Choroid plexus epithelial cell (primary cell): ENCODE measurements at regions not wholly inside any gene's neighbourhood (a gene's known extent, or its start where the extent isn't known, plus 50 kb on each side); places are given as distances from the start of the nearest gene placed in this dataset.

ENCODE experiments used
- DNase-seq: peaks from one replicate; pipeline ENCODE4 v3.0.0-alpha.2; 2010; ENCODE audit warnings: low read depth
- H3K4me3 ChIP-seq: 2 replicates; pipeline ENCODE4 v1.5.1; 2011; ENCODE audit warnings: low read depth, mild to moderate bottlenecking, control low read depth, low read length, moderate library complexity
- TF ChIP-seq, protein P1 (sequence below): conservative IDR thresholded peaks from 2 replicates; pipeline ENCODE4 v1.5.1; 2011; ENCODE audit warnings: low read depth, mild to moderate bottlenecking, control low read depth, inconsistent platforms, low read length, moderate library complexity

DNA sequence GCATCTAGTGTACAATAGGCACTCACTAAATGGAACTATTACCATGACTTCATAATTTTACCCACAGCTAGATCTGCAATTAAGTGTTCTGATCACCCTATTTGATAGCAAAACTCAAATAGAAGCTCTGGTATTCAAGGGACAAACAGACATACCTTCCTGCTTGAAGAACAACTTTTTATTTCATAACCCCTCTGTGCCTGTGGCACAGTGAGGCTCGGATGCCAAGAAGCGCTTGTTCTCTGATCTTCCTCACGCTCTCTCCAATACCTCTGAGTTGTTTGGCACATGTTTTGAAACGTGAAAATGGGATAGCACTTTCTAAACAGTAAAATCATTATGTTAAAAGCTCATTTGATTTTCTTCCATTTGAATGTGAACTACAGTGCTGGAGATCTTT, 232.0 kb downstream of the KLF5 start:
- DNase-seq: no peak
- TF ChIP-seq, protein P1, sequence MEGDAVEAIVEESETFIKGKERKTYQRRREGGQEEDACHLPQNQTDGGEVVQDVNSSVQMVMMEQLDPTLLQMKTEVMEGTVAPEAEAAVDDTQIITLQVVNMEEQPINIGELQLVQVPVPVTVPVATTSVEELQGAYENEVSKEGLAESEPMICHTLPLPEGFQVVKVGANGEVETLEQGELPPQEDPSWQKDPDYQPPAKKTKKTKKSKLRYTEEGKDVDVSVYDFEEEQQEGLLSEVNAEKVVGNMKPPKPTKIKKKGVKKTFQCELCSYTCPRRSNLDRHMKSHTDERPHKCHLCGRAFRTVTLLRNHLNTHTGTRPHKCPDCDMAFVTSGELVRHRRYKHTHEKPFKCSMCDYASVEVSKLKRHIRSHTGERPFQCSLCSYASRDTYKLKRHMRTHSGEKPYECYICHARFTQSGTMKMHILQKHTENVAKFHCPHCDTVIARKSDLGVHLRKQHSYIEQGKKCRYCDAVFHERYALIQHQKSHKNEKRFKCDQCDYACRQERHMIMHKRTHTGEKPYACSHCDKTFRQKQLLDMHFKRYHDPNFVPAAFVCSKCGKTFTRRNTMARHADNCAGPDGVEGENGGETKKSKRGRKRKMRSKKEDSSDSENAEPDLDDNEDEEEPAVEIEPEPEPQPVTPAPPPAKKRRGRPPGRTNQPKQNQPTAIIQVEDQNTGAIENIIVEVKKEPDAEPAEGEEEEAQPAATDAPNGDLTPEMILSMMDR: no peak
- no peak overlapping the region for H3K4me3 ChIP-seq

DNA sequence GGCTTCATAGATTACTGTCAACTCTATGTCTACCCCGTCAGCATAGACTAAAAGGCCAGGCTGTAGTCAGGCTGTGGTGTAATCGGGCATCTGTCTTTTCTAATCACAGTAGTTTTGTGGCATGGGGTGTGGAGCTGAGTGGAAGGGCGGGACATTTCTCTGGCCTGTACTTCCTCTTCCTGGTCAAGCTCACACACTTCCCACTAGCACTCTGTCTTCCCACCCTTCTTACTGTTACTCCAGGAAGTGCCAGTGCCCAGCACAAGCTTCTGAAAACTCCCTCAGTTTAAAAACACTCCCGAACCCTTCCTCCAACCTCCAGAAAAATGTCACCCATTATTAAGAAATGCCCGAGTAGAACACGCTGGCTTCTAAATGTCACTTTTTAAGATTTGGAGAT, 229.8 kb downstream of the KLF5 start:
- no peak for DNase-seq
- TF ChIP-seq, protein P1: no peak
- no peak overlapping the region for H3K4me3 ChIP-seq

DNA sequence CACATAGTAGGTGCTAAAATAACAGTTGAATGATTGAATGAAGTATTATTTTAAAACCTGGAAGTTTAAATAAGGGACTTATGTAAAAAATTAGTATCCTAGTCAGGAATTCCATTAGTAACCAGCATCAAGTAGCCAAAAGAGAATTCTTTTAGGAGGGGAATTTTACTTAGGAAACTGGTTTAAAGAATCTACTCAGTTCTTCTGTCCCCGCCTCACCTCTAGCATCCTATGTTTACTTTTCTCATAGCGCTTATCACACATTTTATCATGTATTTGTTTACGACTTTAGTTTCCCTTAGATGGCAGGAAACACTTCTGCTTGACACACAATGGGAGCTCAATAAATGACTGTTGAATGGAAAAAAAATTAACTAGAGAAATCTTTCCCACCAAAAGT, 229.0 kb downstream of the KLF5 start:
- no peak overlapping the region for H3K4me3 ChIP-seq
- TF ChIP-seq, protein P1: no peak
- no peak for DNase-seq

DNA sequence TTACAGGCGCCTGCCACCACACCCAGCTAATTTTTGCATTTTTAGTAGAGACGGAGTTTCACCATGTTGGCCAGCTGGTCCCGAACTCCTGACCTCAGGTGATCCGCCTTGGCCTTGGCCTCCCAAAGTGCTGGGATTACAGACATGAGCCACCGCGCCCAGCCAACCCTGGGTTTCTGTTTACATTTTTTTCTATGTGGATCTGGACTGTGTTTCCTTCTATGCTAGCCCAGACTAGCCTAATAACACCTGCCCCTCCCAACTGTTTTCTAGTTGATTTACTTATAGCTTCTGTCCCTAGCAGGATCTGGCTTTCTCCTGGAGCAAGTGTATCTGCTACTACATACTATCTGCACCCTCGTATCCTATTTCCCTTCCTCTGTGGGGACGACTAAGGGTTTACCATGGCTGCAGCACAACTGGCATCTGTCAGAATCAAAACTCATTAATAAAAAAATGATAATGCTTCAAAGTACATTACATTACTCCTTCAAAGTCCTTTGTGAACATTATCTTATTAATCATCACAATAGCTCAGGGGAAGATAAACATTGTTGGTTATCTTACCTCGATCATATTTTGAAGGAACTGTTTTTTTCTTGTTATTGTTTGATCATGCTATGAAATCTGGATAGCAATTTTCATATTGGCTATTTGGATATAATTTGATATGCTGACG, 228.3 kb downstream of the KLF5 start:
- no peak for DNase-seq
- no peak overlapping the region for H3K4me3 ChIP-seq
- TF ChIP-seq, protein P1: no peak

DNA sequence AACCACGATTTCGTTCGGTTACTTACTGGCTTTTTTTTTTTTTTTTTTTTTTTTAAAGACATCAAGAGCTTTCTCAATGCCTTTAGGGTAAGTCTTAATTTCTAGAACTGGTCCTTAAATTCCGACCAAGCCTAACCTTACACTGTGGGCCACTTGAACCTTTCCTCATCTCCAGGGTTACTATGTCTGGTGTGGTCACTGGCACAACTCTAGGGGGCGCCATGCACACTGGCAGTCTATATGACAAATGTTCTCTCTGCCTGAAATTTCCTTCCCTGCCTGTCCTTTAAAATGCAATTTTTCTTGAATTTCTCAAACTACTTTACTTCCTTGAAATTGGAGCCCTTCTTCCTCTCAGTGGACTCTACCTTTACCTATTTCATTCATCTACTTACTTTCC, 227.4 kb downstream of the KLF5 start:
- no peak overlapping the region for H3K4me3 ChIP-seq
- no peak for DNase-seq
- TF ChIP-seq, protein P1: no peak

DNA sequence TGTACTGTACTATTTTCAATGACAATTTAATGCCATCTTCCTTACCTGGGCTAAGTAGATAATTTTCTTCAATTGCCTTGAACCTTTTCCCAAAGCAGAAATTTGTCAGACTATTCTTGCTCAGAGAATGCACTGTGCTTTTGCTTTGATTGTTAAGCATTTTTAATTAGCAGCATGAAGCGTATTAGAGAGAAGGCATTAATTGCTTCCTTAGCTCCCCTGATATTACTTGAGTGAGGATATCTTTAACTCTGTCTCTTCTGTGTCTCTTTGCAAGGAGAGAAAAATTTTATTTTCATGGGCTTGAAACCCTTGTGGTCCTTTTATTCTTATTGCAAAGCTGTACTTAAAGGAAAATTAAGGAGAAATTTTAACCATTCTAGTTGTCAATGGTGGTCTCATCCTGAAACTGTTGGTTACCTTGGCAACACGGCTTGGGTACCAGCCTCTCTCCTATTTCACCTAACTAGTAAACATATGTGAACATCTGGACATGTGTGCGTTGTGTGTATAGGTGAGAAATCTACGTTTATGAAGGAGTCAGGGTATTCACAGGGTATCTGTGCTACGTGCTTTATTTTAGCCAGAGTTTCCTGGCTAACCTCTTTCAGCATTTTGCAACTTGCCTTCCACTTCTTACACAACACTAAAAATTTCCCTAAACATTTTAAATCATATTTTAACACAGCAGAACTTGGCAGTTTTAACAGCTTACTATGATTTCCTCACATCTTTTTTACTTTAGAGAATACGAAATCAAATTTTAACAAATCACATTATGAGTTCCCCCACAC, 225.5 kb downstream of the KLF5 start:
- no peak for DNase-seq
- TF ChIP-seq, protein P1: no peak
- no peak overlapping the region for H3K4me3 ChIP-seq
